ENCODE measurements at regions not wholly inside any gene's neighbourhood (a gene's known extent, or its start where the extent isn't known, plus 50 kb on each side); places are given as distances from the start of the nearest gene placed in this dataset.

- TF ChIP-seq POLR2A (IDR thresholded peaks at IDR 0.05; ENCODE audit: low read depth) (no peak), EP300 (IDR thresholded peaks at IDR 0.05) (no peak), CTCF (IDR thresholded peaks at IDR 0.05) (no peak)
These were observed 59.6 kb upstream of the DLX2 start for GRCh38 chr2:172162225-172162733.
